H9 (cell line): ENCODE measurements at regions not wholly inside any gene's neighbourhood (a gene's known extent, or its start where the extent isn't known, plus 50 kb on each side); places are given as distances from the start of the nearest gene placed in this dataset.

ENCODE experiments used
- DNase-seq: peaks from one replicate; pipeline ENCODE4 v3.0.0-alpha.2; 2017
- H2AFZ ChIP-seq: one replicate; pipeline ENCODE4 v1.6.1; 2013; ENCODE audit warnings: mild to moderate bottlenecking, low read length, control low read depth, moderate library complexity
- H2AK5ac ChIP-seq: 2 replicates; pipeline ENCODE4 v1.6.1; 2013; ENCODE audit warnings: low read length, control low read depth, mixed read lengths; ENCODE audit not compliant: insufficient read length
- H2BK120ac ChIP-seq: one replicate; pipeline ENCODE4 v1.6.1; 2013; ENCODE audit warnings: low read depth, mild to moderate bottlenecking, low read length, control low read depth, inconsistent platforms; ENCODE audit not compliant: poor library complexity, severe bottlenecking
- H2BK12ac ChIP-seq: 2 replicates; pipeline ENCODE4 v1.6.1; 2013; ENCODE audit warnings: low read length, control low read depth, mixed read lengths, low read depth; ENCODE audit not compliant: insufficient read length
- H2BK15ac ChIP-seq: 2 replicates; pipeline ENCODE4 v1.6.1; 2013; ENCODE audit warnings: low read depth, low read length, control low read depth
- H2BK20ac ChIP-seq: one replicate; pipeline ENCODE4 v1.6.1; 2013; ENCODE audit warnings: low read depth, mild to moderate bottlenecking, low read length, control low read depth, inconsistent platforms; ENCODE audit not compliant: poor library complexity, severe bottlenecking
- H2BK5ac ChIP-seq: 2 replicates; pipeline ENCODE4 v1.6.1; 2013; ENCODE audit warnings: low read length, control low read depth, mixed read lengths; ENCODE audit not compliant: insufficient read length
- H3K14ac ChIP-seq: 2 replicates; pipeline ENCODE4 v1.6.1; 2013; ENCODE audit warnings: low read length, control low read depth; ENCODE audit not compliant: insufficient read depth
- H3K18ac ChIP-seq: 2 replicates; pipeline ENCODE4 v1.6.1; 2013; ENCODE audit warnings: low read depth, mild to moderate bottlenecking, mixed read lengths, low read length, control low read depth; ENCODE audit not compliant: insufficient read length
- H3K23ac ChIP-seq: 2 replicates; pipeline ENCODE4 v1.6.1; 2013; ENCODE audit warnings: low read length, control low read depth, mixed read lengths, low read depth; ENCODE audit not compliant: insufficient read length
- H3K23me2 ChIP-seq: 2 replicates; pipeline ENCODE4 v1.6.1; 2013; ENCODE audit warnings: low read depth, mild to moderate bottlenecking, mixed read lengths, low read length, control low read depth; ENCODE audit not compliant: insufficient read length, poor library complexity, severe bottlenecking
- H3K27ac ChIP-seq: 2 replicates; pipeline ENCODE4 v1.5.1; 2013; ENCODE audit warnings: low read length, control low read depth, mixed read lengths, low read depth; ENCODE audit not compliant: insufficient read length
- H3K27me3 ChIP-seq: 2 replicates; pipeline ENCODE4 v1.6.1; 2013; ENCODE audit warnings: low read length, control low read depth, inconsistent platforms; ENCODE audit not compliant: insufficient read depth
- H3K4ac ChIP-seq: 2 replicates; pipeline ENCODE4 v1.6.1; 2013; ENCODE audit warnings: low read depth, mild to moderate bottlenecking, control low read depth, inconsistent platforms, low read length, moderate library complexity
- H3K4me1 ChIP-seq: 2 replicates; pipeline ENCODE4 v1.6.1; 2013; ENCODE audit warnings: low read length, control low read depth, inconsistent platforms; ENCODE audit not compliant: insufficient read depth
- H3K4me2 ChIP-seq: 2 replicates; pipeline ENCODE4 v1.6.1; 2013; ENCODE audit warnings: low read length, control low read depth, mixed read lengths; ENCODE audit not compliant: insufficient read length, insufficient read depth
- H3K56ac ChIP-seq: 2 replicates; pipeline ENCODE4 v1.6.1; 2013; ENCODE audit warnings: low read depth, mild to moderate bottlenecking, mixed read lengths, low read length, control low read depth; ENCODE audit not compliant: insufficient read length
- H3K79me1 ChIP-seq: 2 replicates; pipeline ENCODE4 v1.6.1; 2013; ENCODE audit warnings: low read depth, mild to moderate bottlenecking, moderate library complexity, low read length, control low read depth, inconsistent platforms; ENCODE audit not compliant: insufficient read depth, poor library complexity, severe bottlenecking
- H3K79me2 ChIP-seq: 2 replicates; pipeline ENCODE4 v1.6.1; 2013; ENCODE audit warnings: low read length, control low read depth, inconsistent platforms; ENCODE audit not compliant: insufficient read depth
- H3K9ac ChIP-seq: 2 replicates; pipeline ENCODE4 v1.6.1; 2013; ENCODE audit warnings: low read length, control low read depth, mixed read lengths; ENCODE audit not compliant: insufficient read length; ENCODE audit errors: extremely low read depth
- H3K9me3 ChIP-seq: one replicate; pipeline ENCODE4 v1.6.1; 2013; ENCODE audit warnings: low read depth, low read length, inconsistent platforms; ENCODE audit not compliant: control insufficient read depth
- H3T11ph ChIP-seq: one replicate; pipeline ENCODE4 v1.6.1; 2013; ENCODE audit warnings: mild to moderate bottlenecking, low read length, control low read depth, inconsistent platforms
- H4K20me1 ChIP-seq: one replicate; pipeline ENCODE4 v1.6.1; 2013; ENCODE audit not compliant: control insufficient read depth, insufficient read length, insufficient read depth
- H4K5ac ChIP-seq: 2 replicates; pipeline ENCODE4 v1.6.1; 2013; ENCODE audit warnings: low read depth, mild to moderate bottlenecking, mixed read lengths, low read length, control low read depth; ENCODE audit not compliant: insufficient read length
- H4K8ac ChIP-seq: replicated peaks from 2 replicates; pipeline ENCODE4 v1.6.1; 2013; ENCODE audit warnings: low read length, control low read depth, mixed read lengths, low read depth; ENCODE audit not compliant: insufficient read length
- H4K91ac ChIP-seq: 2 replicates; pipeline ENCODE4 v1.6.1; 2013; ENCODE audit warnings: low read depth, mild to moderate bottlenecking, moderate library complexity, mixed read lengths, low read length, control low read depth; ENCODE audit not compliant: insufficient read length
- H3K27ac Mint-ChIP-seq, 3 experiments: 2 replicates in 2 of 3; 3 replicates in 1 of 3; pipeline ENCODE4 v1.8.0; 2020 to 2021; ENCODE audit warnings: mixed read lengths in 3 of 3, mild to moderate bottlenecking in 1 of 3, moderate library complexity in 1 of 3
- H3K27me3 Mint-ChIP-seq: 2 replicates; pipeline ENCODE4 v1.8.0; 2021; ENCODE audit warnings: low read depth, mild to moderate bottlenecking, moderate library complexity, mixed read lengths
- H3K36me3 Mint-ChIP-seq, 3 experiments: 2 replicates in 2 of 3; 3 replicates in 1 of 3; pipeline ENCODE4 v1.8.0; 2020 to 2021; ENCODE audit warnings: low read depth in 3 of 3, mixed read lengths in 3 of 3; ENCODE audit not compliant: insufficient read depth in 1 of 3
- H3K4me1 Mint-ChIP-seq, 2 experiments: 2 replicates each; pipeline ENCODE4 v1.8.0; 2020; ENCODE audit warnings: mixed read lengths in 2 of 2
- H3K4me3 Mint-ChIP-seq, 2 experiments: 2 replicates in 1 of 2; 3 replicates in 1 of 2; pipeline ENCODE4 v1.8.0; 2020 to 2021; ENCODE audit warnings: mild to moderate bottlenecking in 2 of 2, mixed read lengths in 2 of 2, moderate library complexity in 1 of 2
- H3K9me3 Mint-ChIP-seq, 2 experiments: 2 replicates in 1 of 2; 3 replicates in 1 of 2; pipeline ENCODE4 v1.8.0; 2020; ENCODE audit warnings: mild to moderate bottlenecking in 2 of 2, mixed read lengths in 2 of 2, moderate library complexity in 1 of 2
- WGBS: extraction: QIAGEN DNeasy Blood & Tissue Kit; methylation state at CpG from one replicate; pipeline ENCODE4 v1.1.7; 2013; ENCODE audit warnings: missing lambda C conversion rate, low lambda C conversion rate, mixed read lengths; ENCODE audit not compliant: insufficient read length; ENCODE audit errors: extremely low coverage; 5-methylcytosine and 5-hydroxymethylcytosine counted together
- TF ChIP-seq, protein P1 (sequence below): fragments of 200-600 bp; sonication (generic); conservative IDR thresholded peaks from 3 replicates; pipeline ENCODE4 v1.8.0; 2021; ENCODE audit warnings: antibody characterized with exemption, mild to moderate bottlenecking

DNA sequence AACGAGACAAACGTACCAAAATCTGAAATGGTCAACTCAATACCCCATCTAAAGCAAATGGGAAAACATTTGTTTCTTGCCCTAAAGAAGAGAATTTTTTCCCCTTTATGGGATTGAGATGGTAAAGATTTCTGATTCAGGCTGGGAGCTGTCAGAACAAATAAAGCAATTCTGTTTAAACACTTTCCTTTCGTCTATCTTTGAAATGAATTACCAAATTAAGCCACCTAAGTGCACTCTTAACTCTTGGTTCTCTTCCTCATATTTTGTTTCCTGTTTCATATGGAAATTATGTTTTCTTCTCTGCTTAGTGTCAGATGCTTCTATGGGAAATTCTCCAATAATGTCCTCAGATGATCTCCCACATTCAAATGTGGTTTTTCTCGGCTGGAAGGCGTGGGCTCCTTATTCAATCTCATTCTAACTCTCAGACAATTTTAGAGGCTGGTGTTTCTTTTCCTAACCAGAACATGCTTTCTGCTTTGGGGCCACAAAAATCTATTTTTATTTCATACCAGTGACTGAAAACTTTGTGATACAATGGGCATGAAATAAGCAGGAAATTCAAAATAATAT is 50.3 kb upstream of the HPF1 start:
- H2BK15ac ChIP-seq = no peak overlapping the region
- H3K27ac Mint-ChIP-seq = no peak overlapping the region
- H3K9ac ChIP-seq = no peak overlapping the region
- no peaks in the 10 kb centered on the region for H3K27me3 ChIP-seq
- no peaks in the 10 kb centered on the region for H3K4me1 ChIP-seq
- H3K4me1 Mint-ChIP-seq = no peaks in the 10 kb centered on the region
- H2BK5ac ChIP-seq = no peak overlapping the region
- no CpG with 5 or more reads among the region's 5 CpGs for WGBS
- no peak overlapping the region for H3K27ac ChIP-seq
- no peaks in the 10 kb centered on the region for H4K20me1 ChIP-seq
- no peak overlapping the region for H4K91ac ChIP-seq
- no peaks in the 10 kb centered on the region for H3K23me2 ChIP-seq
- TF ChIP-seq, protein P1, sequence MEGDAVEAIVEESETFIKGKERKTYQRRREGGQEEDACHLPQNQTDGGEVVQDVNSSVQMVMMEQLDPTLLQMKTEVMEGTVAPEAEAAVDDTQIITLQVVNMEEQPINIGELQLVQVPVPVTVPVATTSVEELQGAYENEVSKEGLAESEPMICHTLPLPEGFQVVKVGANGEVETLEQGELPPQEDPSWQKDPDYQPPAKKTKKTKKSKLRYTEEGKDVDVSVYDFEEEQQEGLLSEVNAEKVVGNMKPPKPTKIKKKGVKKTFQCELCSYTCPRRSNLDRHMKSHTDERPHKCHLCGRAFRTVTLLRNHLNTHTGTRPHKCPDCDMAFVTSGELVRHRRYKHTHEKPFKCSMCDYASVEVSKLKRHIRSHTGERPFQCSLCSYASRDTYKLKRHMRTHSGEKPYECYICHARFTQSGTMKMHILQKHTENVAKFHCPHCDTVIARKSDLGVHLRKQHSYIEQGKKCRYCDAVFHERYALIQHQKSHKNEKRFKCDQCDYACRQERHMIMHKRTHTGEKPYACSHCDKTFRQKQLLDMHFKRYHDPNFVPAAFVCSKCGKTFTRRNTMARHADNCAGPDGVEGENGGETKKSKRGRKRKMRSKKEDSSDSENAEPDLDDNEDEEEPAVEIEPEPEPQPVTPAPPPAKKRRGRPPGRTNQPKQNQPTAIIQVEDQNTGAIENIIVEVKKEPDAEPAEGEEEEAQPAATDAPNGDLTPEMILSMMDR = no peak
- no peak overlapping the region for H4K5ac ChIP-seq
- no peaks in the 10 kb centered on the region for H3K79me1 ChIP-seq
- no peaks in the 10 kb centered on the region for H3K27me3 Mint-ChIP-seq
- no peak overlapping the region for H3K14ac ChIP-seq
- no peak overlapping the region for H2BK20ac ChIP-seq
- H2AFZ ChIP-seq = no peak overlapping the region
- DNase-seq = no peak
- no peak overlapping the region for H3K4me2 ChIP-seq
- peaks cover 0 to 1% (median 0%) of the 10 kb centered on the region in 3 experiments; a peak in 1 of 7 replicates for H3K36me3 Mint-ChIP-seq
- H3K4ac ChIP-seq = no peak overlapping the region
- H2AK5ac ChIP-seq = no peak overlapping the region
- H3T11ph ChIP-seq = no peak overlapping the region
- no peaks in the 10 kb centered on the region for H3K79me2 ChIP-seq
- H2BK12ac ChIP-seq = no peak overlapping the region
- H3K9me3 ChIP-seq = peaks cover 4% of the 10 kb centered on the region
- no peak overlapping the region for H3K56ac ChIP-seq
- no peak overlapping the region for H3K18ac ChIP-seq
- H2BK120ac ChIP-seq = no peak overlapping the region
- H4K8ac ChIP-seq = no peak overlapping the region
- no peak overlapping the region for H3K23ac ChIP-seq
- no peak overlapping the region for H3K4me3 Mint-ChIP-seq
- H3K9me3 Mint-ChIP-seq = peaks cover 3 to 6% of the 10 kb centered on the region in 2 experiments; a peak in 2 of 5 replicates
